ENCODE measurements at regions not wholly inside any gene's neighbourhood (a gene's known extent, or its start where the extent isn't known, plus 50 kb on each side); places are given as distances from the start of the nearest gene placed in this dataset.

DNA sequence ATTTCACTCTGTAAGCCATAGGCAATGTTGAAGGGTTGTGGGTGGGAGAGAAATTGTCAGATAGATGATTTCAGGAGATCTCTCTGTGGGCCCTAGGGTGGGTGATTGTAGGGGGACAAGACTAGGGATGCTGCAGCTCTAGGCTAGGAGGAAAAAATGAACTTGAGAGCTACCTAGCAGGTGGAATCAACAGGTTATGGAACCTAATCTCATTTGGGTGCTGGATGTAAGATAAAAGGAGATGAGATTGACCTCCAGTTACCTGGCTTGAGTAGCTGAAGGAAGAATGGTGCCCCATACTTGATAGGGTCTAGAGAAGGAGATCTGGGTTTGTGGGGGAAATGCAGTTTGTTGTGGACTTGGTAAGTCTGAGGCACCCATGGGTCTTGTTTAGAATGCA lies 396.5 kb downstream of the RRAGC start:
- Histone ChIP-seq H4K5ac (ENCODE audit: insufficient read length, low read depth, low read length) (no peak overlapping the region), H3K23me2 (ENCODE audit: insufficient read length, low read depth, low read length, poor library complexity, severe bottlenecking) (no peaks in the 10 kb centered on the region), H2AFZ (ENCODE audit: low read length) (no peak overlapping the region), H3T11ph (ENCODE audit: low read length) (no peak overlapping the region), H3K27me3 (ENCODE audit: insufficient read depth, low read length) (no peaks in the 10 kb centered on the region), H3K23ac (ENCODE audit: insufficient read length, low read depth, low read length) (no peak overlapping the region), H3K27ac (ENCODE audit: insufficient read length, low read depth, low read length) (no peak overlapping the region), H2BK120ac (ENCODE audit: low read depth, low read length, poor library complexity, severe bottlenecking) (no peak overlapping the region), H3K79me1 (ENCODE audit: insufficient read depth, low read depth, low read length, poor library complexity, severe bottlenecking) (no peaks in the 10 kb centered on the region), H4K8ac (replicated peaks; ENCODE audit: insufficient read length, low read depth, low read length) (no peak overlapping the region), H2BK12ac (ENCODE audit: insufficient read length, low read depth, low read length) (no peak overlapping the region), H3K14ac (ENCODE audit: insufficient read depth, low read length) (no peak overlapping the region), H3K79me2 (ENCODE audit: insufficient read depth, low read length) (no peaks in the 10 kb centered on the region), H3K9ac (ENCODE audit: extremely low read depth, insufficient read length, low read length) (no peak overlapping the region), H3K18ac (ENCODE audit: insufficient read length, low read depth, low read length) (no peak overlapping the region), H3K4me2 (ENCODE audit: insufficient read depth, insufficient read length, low read length) (no peak overlapping the region), H3K9me3 (ENCODE audit: control insufficient read depth, low read depth, low read length) (no peaks in the 10 kb centered on the region), H2AK5ac (ENCODE audit: insufficient read length, low read length) (no peak overlapping the region), H2BK5ac (ENCODE audit: insufficient read length, low read length) (no peak overlapping the region), H2BK20ac (ENCODE audit: low read depth, low read length, poor library complexity, severe bottlenecking) (no peak overlapping the region), H2BK15ac (ENCODE audit: low read depth, low read length) (no peak overlapping the region), H4K20me1 (ENCODE audit: control insufficient read depth, insufficient read depth, insufficient read length) (no peaks in the 10 kb centered on the region), H3K4me1 (ENCODE audit: insufficient read depth, low read length) (peaks cover 6% of the 10 kb centered on the region; the same call in 1 of the 2 replicates), H3K4ac (ENCODE audit: low read depth, low read length) (no peak overlapping the region), H3K56ac (ENCODE audit: insufficient read length, low read depth, low read length) (no peak overlapping the region), H4K91ac (ENCODE audit: insufficient read length, low read depth, low read length) (no peak overlapping the region)
- H3K9me3 Mint-ChIP-seq, result peaks cover 9 to 16% of the 10 kb centered on the region in 2 experiments
- H3K27me3 Mint-ChIP-seq (ENCODE audit: low read depth), result no peaks in the 10 kb centered on the region; the same call in none of the 2 replicates
- no peak for DNase-seq
- H3K4me3 Mint-ChIP-seq, result no peak overlapping the region
- TF ChIP-seq, protein P1, sequence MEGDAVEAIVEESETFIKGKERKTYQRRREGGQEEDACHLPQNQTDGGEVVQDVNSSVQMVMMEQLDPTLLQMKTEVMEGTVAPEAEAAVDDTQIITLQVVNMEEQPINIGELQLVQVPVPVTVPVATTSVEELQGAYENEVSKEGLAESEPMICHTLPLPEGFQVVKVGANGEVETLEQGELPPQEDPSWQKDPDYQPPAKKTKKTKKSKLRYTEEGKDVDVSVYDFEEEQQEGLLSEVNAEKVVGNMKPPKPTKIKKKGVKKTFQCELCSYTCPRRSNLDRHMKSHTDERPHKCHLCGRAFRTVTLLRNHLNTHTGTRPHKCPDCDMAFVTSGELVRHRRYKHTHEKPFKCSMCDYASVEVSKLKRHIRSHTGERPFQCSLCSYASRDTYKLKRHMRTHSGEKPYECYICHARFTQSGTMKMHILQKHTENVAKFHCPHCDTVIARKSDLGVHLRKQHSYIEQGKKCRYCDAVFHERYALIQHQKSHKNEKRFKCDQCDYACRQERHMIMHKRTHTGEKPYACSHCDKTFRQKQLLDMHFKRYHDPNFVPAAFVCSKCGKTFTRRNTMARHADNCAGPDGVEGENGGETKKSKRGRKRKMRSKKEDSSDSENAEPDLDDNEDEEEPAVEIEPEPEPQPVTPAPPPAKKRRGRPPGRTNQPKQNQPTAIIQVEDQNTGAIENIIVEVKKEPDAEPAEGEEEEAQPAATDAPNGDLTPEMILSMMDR (conservative IDR thresholded peaks at IDR 0.05), result no peak
- H3K27ac Mint-ChIP-seq, result no peak overlapping the region
- H3K4me1 Mint-ChIP-seq, result peaks cover 17 to 25% of the 10 kb centered on the region in 2 experiments
- peaks cover 0 to 12% (median 6%) of the 10 kb centered on the region in 3 experiments; a peak in 4 of 7 replicates for H3K36me3 Mint-ChIP-seq (ENCODE audit: insufficient read depth in 1 of 3, low read depth in 3 of 3)

Data from H9 (cell line).